HepG2 (cell line): ENCODE measurements at regions not wholly inside any gene's neighbourhood (a gene's known extent, or its start where the extent isn't known, plus 50 kb on each side); places are given as distances from the start of the nearest gene placed in this dataset.

ENCODE experiments used
- BRF2 ChIP-seq: sonication (generic); formaldehyde crosslinking; IDR thresholded peaks from 2 replicates; pipeline ENCODE4 v1.8.1; 2022; ENCODE audit warnings: mild to moderate bottlenecking, missing genetic modification reagents
- GATAD2A ChIP-seq: IDR thresholded peaks from 2 replicates; pipeline ENCODE4 v1.6.1; 2016
- HOMEZ ChIP-seq: IDR thresholded peaks from 2 replicates; pipeline ENCODE4 v1.6.1; 2016; ENCODE audit warnings: low read depth
- KDM1A ChIP-seq: IDR thresholded peaks from 2 replicates; pipeline ENCODE4 v1.6.1; 2016; ENCODE audit warnings: missing compliant biosample characterization
- SP1 ChIP-seq, 2 experiments: fragments of 450-650 bp in 1 of 2; sonication (generic) in 1 of 2; formaldehyde crosslinking in 1 of 2; IDR thresholded peaks; 2 replicates each; pipeline versions ENCODE4 v1.4.0 to v1.6.1; 2016 to 2020; ENCODE audit warnings: missing genetic modification reagents in 1 of 2
- ZNF83 ChIP-seq: sonication (generic); formaldehyde crosslinking; IDR thresholded peaks from 2 replicates; pipeline ENCODE4 v1.4.0; 2020; ENCODE audit warnings: missing genetic modification reagents, mild to moderate bottlenecking, borderline replicate concordance

- TF ChIP-seq BRF2: no peak
- TF ChIP-seq KDM1A (CRISPR knock-in tag): no peak
- TF ChIP-seq ZNF83 (CRISPR knock-in tag): no peak
- no peak for TF ChIP-seq GATAD2A (CRISPR knock-in tag)
- no peak for TF ChIP-seq HOMEZ (CRISPR knock-in tag)
- TF ChIP-seq SP1 (IDR thresholded peaks at IDR 0.05): no peak
- TF ChIP-seq SP1 (CRISPR knock-in tag; IDR thresholded peaks at IDR 0.05): no peak
Measured at GRCh38 chr12:83414981-83415380, 728.3 kb downstream of the TMTC2 start.
